ENCODE measurements at regions not wholly inside any gene's neighbourhood (a gene's known extent, or its start where the extent isn't known, plus 50 kb on each side); places are given as distances from the start of the nearest gene placed in this dataset.
A peak's percentile ranks its signal among the peaks of the same experiment; 100 is the strongest.
"Not testable (repeated sequence)": the region's sequence is repeated elsewhere in the genome, so short reads cannot be mapped to it uniquely, and the experiment has no call there.

DNA sequence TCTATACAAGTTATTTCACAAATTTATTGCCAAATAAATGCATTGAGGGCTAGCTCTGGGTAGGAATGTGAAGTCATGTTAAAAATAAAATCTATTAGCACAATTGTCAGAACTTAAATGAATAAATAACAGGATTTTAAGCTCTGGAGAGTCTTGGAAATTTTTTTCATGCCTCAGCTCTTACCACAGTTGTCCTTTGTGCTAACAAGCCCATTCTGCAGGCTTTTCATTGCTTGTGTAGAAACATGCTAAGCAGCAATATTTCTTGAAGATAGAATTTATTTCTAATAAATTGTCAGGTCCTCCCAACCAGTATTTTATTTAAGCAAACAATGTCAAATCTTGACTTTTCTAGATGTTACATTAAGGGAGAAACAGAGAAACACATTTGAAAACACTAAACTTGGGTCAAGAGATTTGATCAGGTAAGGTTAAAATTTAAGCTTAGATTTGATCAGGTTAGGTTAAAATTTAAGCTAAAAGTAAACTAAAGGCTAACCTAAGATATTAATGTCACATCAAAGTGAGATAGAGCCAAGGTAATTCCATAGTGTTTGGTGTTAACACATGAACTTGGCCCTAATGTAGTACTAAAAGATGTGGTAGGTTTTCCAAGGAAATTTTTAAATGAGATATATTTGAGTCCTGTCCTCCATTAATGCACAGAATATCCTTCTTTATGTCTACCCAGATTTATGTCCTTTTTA is 179.1 kb upstream of the IL1RAPL1 start:
- DNase-seq, result no peak

DNA sequence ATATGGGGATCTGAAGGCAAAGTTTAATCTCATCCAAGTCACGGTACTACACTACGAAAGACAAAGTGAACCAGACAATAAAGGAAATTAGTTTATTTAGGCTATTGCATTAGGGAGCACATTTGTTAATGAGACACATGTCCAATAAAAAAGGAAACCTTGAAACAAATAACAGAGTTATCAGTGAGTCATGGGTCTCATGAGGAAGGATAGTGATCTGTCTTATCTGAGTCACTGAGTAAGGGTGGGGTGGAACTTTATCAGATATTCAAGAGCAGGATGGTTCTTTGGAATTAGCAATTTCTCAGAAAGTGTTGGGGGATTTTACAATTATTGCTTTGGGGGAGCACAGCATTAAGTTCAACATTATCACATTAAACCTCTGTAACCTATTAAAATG is 188.9 kb upstream of the IL1RAPL1 start:
- no peak for DNase-seq

DNA sequence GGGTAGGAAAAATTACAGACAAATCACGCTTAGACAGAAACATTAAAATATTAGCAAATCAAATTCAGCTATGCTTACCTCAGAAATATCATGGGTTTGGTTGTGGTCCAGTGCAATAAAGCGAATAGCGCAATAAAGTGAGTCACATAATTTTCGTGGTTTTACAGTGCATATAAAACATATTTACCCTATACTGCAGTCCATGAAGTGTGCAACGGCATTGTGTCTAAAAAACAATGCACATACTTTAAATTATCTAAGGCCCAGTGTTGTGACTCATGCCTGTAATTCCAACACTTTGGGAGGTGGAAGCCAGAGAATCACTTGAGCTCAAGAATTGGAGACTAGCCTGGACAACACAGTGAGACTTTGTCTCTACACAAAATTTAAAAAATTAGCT is 195.7 kb upstream of the IL1RAPL1 start:
- DNase-seq, result no peak

DNA sequence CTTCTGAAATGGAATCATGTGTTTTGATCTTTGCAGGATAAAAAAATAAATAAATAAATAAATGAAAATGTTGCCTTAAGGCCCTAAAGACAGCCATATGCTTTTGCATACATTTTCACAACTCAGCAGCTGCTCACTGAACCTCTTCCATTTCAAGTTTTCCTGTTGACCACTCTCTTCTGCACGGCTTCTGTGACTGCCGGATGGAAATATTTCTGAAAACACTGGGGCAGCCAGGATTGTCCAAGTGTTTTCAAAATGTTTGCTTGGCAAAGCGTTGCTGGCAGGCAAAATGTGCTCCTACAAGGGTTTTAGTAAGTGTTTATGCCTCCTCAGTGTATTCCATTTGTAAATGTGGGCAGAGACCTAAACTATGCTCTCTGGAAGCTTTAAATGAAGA is 208.1 kb upstream of the IL1RAPL1 start:
- no peak for DNase-seq

DNA sequence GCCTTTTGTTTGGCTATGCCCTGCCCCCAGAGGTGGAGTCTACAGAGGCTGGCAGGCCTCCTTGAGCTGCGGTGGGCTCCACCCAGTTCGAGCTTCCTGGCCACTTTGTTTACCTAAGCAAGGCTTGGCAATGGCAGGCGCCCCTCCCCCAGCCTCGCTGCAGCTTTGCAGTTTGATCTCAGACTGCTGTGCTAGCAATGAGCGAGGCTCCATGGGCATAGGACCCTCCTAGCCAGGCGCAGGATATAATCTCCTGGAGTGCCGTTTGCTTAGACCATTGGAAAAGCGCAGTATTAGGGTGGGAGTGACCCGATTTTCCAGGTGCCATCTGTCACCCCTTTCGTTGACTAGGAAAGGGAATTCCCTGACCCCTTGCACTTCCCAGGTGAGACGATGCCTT is 219.6 kb upstream of the IL1RAPL1 start:
- DNase-seq, result not testable (repeated sequence)

DNA sequence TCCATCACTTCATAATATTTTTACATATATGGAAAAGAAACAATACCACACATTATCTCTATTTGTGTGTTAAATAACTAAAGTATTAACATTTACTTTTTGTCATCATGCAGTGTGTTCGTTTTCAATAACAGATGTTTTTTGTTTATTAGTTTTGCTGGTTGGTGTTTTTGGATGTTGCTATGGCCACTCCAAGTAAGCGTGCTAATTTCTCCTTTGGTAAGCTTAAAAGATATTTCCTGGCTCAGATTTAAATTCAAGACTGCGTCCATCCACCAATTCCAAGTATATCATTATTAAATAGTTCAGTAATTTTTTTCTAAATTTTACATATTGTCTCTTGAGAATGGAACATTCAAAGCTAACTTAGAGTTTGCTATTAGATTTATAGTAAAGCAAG is 235.4 kb upstream of the IL1RAPL1 start:
- DNase-seq, result no peak

DNA sequence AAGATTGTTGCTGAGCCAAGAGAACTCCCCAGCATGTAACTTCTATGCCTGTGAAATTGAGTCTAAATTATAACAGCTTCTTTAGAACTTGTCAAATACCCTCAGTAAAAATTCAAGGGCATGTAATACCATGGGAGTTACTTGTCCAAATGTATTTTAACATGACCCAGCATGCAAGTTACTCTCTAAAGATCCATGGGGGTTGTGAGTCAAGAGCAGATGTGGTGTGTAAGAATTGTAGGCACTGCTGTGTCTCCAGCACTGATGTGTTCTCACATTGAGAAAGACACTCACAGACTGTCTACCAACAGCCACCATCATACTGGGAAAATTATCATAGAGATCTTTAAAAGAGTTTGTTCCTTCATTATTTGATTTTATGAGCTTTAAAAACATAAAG is 237.4 kb upstream of the IL1RAPL1 start:
- no peak for DNase-seq

DNA sequence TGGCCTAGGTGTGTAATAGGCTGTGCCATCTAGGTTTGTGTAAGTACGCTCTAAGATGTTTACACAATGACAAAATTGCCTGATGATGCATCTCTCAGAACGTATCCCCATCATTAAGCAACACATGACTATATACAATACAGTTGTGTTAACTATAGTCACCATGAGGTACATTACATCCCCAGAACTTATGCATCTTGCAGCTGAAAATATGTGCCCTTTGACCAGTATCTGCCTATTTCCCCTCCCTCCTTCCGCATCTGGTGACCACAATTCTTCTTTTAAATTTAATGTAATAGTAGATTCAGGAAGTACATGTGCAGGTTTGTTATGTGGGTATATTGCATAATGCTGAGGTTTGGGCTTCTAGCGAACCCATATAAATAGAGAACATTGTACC is 239.8 kb upstream of the IL1RAPL1 start:
- DNase-seq, result no peak

DNA sequence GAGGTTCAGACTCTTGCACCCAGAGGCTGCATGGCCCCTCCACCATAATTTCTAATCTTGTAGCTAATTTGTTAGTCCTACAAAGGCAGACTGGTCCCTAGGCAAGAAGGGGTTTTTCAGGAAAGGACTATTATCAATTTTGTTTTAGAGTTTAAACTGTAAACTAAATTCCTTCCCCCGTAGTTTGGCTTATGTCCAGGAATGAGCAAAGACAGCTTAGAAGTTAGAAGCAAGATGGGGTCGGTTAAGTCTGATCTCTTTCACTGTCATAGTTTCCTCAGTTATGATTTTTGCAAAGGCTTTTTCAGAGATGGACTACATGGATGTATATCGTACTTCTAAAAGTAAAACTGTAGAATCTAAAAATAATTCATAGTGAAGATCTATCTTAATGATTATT is 258.1 kb upstream of the IL1RAPL1 start:
- DNase-seq, result no peak

DNA sequence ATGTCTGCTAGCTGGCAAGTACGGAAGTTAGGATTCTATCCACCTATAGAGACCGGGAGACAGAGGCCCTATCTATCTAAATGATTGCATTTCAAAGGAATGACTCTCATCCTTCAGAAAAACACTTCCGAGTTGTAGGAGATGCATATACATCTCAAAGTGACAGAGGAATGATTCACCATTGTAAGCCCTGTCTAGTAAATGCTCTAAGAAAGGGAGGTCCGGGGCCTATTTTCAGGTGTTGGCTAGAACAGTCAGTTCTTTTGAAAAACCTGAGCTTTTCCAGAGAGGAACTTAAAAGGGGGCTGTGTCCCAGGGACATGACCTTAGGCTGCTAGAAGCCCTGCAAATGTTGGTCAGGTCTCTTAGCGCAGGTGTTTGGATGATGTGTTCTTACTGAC is 262.9 kb upstream of the IL1RAPL1 start:
- no peak for DNase-seq

DNA sequence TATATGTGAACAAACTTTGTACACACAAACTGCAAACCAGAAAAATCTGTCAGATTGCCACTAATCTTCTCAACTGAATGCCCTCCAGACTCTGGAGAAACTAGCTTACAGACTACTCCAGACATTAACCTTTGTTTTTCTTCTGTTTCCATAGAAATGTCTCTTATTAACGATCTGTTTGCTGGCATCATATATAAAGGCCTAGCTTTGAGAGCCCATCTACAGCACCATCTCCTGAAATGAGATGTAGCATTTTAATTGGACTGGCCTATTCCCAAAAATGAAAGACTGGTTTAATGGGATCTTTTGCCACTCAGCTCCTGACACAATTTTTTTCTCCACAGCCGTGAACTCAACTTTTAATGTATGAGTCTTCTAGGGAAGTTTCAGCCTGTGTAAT is 266.0 kb upstream of the IL1RAPL1 start:
- no peak for DNase-seq

DNA sequence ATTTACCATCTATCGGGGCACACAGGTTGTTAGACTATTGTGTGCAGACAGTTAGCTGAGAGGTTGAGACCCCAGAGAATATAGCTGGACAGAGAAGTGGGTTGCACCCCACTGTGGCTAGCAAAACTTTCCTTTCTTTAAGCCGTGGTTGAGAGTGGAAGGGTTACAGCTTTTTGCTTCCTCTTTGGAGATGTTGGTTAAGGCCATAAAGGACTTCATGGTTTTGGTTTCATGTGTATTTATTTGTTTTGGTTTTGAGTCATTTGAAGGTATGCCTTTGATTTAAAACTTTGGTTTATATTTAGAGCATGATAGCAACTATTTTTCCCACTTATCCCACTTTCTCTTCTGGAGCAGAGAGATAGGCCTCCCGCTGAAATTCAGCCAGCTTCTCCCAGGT is 274.3 kb upstream of the IL1RAPL1 start:
- no peak for DNase-seq

DNA sequence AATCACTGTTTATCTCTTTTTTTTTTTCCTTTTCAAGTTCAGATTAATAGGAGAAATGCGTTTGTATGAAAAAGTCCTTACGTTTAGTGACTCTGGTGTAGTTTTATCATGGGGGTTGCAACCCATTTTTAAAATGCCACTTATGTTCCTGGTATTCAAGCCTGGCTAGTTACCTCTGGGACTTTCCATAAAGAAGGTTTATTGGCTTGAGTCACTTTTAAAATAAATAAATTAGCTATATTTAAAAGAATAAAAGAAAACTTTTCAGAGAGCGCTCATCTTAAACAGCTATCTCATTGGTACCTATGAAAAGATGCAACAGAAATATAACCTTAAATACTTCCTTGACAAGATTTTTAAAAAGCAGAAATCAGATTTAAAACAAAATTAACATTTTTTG is 275.0 kb upstream of the IL1RAPL1 start:
- no peak for DNase-seq

DNA sequence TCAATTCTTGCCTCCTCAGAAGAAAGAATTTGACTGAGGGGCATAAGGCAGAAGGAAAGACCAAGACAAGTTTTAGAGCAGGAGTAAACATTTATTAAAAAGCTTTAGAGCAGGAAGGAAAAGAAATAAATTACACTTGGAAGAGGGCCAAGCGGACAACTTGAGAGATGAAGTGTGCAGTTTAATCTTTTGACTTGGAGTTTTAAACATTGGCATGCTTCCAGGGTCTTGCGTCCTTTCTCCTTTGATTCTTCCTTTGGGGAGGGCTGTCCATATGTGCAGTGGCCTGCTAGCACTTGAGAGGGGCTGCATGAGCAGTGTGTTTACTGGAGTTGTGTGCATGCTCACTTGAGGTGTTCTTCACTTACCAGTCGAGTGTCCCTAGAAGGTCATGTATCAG is 275.8 kb upstream of the IL1RAPL1 start:
- DNase-seq, result no peak

DNA sequence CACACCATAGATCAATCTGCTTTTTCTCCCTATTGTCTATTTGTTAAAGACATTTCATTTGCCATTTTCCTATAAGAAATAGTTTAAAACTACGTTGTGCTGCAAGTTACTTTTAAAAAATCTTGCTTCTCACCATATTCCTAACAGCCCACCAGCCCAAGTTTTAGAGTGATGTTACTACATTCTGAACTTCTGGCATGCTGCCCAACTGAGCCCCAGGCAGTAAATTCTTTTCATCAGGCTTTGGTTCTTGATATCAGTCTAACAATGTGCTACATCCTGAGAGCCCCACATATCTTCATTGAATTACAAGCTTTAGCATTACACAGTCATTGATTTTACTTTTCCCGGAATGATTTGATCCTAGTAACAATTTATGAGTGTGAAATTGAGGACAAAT is 283.8 kb upstream of the IL1RAPL1 start:
- DNase-seq, result no peak

DNA sequence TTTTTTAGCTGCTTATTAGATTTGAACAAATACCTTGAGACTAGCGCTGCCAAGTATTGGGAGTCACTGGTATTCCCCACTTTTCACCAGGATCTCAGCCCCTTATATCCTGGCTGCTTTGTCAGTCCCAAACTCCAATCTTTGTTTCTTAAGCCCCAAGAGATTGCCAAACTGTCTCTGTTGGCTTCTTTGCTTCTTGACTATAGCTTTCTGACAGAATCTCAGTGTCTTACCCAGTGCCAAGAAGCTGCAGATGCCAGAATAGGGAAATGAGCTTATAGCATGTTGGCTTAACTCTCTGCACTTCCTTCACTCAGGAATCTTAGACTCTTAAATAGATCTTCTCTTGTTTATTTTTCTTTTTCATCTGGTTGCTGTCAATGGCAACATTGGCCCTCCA is 297.5 kb upstream of the DCAF8L1 start:
- no peak for DNase-seq

DNA sequence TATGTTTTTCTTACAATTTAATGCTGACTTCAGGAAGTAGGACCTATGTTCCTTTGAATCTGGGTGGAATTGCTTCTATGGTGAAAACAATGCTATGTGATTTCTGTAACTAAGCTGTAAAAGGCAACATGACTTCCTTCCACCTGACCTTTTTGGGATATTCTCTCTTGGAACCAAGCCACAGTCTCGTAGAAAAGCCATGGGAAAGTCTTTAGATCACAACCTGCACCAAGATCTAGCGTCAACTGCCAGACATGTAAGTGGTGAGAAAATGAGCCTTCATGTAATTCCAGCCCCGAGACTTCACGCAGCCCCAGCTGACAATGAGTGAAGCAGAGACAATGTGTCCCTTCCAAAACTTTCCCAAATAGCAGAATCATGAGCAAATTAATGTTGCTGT is 297.0 kb upstream of the DCAF8L1 start:
- DNase-seq, result no peak

DNA sequence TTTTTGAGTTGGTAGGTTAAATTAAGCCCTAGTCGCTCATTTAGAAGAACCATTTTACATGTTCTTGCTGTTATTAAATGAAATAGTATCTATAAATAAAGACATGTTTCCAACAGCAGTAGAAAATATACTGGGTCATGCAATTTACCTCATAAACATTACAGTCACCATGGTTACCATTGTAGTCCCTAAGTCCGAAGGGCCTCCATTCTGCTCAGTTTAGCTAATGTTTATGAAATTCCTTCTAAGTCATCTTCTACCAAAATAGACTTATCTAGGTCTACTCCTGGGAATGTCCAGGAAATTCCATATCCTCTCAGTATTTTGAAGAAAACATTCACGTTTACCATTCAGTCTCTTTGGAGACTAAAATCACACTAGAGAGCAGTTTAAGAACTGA is 292.5 kb upstream of the DCAF8L1 start:
- no peak for DNase-seq

DNA sequence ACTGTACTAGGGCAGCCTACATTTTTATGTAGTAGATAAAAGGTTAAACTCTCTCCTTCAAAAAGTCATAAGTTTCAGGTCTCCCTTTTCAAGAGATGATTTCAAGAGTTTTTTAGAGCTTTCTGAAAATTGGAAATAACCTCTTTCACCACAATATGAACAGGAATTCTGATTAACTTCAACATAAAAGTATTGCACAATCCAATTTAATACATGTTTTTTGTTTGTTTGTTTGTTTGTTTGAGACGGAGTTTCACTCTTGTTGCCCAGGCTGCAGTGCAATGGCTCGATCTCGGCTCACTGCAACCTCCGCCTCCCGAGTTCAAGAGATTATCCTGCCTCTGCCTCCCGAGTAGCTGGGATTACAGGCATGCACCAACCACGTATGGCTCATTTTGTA is 265.4 kb upstream of the DCAF8L1 start:
- no peak for DNase-seq

DNA sequence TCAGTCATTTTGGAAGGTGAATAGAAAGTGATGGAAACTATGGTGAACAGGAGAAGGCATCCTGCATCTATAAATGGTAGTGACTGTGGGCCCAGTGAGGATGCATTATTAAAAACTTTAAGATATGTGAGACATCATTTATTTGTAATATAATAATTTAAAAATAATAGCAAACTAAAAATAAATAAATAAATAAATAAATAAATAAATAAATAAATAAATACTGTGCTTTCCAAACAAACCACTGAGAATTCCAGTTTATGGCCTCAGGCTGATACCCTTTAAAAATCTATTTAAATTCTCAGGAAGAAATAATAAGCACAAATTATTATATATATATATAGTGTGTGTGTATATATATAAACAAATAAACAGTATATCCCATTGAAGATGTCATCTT is 248.0 kb upstream of the DCAF8L1 start:
- no peak for DNase-seq

DNA sequence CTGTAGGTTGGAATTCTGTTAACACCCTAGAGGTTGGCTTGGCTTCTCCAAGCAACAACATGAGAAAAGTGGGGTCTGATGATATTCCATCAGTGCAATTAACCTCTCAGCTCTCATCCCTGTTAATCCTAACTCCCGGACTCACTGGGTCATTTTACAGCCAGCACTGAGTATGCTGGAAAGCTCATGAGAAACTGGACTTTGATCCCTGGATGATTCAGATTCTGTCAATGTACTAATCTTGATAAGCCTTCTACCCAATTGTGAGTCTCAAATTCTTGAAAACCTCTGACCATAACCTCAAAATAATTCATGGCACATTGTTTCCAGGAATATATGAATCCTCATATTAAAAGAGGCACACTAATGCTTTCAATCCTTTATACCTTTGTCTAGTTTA is 244.3 kb upstream of the DCAF8L1 start:
- no peak for DNase-seq

DNA sequence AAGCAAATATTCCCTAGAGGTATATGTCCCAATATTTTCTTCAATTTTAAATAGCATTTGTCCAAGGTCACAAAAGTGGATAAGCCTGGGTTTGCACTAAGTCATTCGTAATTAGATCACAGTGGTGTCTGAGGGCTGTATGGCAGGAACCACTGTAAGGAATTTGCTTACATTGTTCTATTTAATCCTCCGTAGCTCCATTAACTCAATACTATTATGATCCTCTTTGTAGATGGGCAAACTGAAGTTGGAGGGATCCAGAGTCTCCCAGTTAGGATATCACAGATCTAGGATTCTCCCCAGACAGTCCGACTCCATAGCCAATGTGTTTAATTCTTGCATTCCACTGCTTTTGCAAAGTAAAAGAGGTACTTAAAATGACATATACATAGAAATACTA is 242.7 kb upstream of the DCAF8L1 start:
- no peak for DNase-seq

DNA sequence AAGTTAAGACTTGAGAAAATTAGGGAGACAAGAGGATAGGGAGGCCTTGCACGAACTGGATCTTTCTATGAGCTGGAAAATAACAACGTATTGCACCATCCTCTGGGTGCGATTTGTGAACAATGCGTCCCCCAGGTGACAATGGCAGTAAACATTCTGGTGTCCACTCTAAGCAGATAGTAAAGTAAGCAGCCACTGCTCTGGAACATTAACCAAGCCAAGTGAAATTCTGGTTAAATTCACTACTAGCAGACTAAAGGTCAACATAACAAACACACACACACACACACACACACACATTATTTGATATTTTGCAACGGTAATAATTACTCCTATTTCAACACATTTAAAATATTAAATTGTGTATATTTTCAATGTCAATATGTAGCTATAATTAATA is 242.2 kb upstream of the DCAF8L1 start:
- DNase-seq, result no peak

DNA sequence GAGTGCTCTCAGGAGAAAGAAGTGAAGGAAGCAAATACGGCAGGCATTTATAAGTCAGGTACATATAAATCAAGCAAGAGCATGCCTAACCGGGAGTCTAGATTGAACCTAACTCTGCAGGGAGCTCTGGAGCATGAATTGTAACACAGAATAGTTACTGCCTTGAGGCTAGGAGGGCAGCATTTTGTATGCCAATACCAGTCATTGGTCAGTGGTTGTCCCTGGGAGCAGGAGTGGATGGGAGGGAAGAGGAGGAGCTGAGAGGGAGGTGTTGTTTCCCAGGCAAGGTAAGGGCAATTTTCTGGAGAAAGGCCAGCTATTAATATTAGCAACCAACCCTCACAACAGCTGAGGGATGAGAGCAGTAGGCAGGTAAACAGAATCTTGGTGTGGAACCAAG is 224.7 kb upstream of the DCAF8L1 start:
- no peak for DNase-seq

DNA sequence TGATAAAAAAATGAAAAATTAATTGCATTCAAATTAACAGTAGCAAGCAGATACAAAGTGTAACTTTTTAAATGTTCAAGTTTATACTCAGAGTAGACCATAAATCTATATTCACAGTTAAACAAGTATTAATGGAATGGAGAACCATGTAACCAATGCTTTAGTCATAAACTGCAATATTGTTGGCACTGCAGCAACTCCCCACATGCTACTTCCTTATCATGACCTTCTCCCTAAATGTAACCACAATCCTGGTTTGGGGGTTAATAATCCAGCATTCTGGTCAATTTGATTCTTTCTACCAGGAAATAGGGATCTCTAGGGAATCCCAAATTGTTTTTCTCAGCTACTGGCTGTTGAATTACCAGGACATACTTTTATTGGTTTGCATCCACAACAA is 223.9 kb upstream of the DCAF8L1 start:
- no peak for DNase-seq

DNA sequence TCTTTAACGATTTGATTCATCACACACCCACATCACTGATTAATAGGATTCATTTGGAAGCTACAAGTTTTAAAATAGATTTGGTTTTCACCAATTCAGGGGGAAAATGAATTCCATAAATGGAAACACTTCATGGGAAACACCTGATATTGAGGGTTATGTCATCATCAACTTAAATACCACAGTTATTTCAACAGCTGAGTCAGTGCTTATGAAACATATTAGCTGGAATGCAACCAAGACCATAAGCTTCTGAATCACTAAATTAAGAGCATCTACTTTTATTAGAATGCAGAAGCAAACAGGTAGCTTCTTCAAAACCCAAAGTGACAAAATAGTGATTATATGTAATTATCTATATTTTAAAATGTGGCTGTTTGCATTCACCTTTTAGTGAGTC is 207.8 kb upstream of the DCAF8L1 start:
- peak; percentile 21 for DNase-seq

Data from HCEC 1CT (cell line).